ENCODE measurements at regions not wholly inside any gene's neighbourhood (a gene's known extent, or its start where the extent isn't known, plus 50 kb on each side); places are given as distances from the start of the nearest gene placed in this dataset.

DNA sequence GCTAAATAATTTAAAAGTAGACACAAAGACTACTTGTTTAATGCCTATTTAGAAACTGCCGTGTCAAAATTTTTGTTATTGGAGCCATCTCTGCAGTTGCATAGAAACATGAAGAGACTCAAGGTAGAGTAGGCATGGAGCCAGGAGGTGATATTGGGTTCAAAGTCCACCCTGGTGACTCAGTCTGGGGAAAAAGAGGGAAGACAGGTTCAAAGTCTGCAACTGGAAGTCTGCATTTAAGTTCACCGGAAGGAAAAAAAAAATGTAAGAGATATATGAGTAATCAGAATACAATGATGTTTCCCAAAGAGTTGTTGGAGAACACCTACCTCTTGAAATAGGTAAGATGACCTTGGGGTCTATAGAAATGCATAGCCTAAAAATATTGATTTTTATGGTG is 67.4 kb upstream of the QRFPR start:
- H3K27me3 ChIP-seq (ENCODE audit: control insufficient read depth, insufficient read depth, low read length) = no peaks in the 10 kb centered on the region
- H3K9ac ChIP-seq (ENCODE audit: insufficient read depth, low read length) = no peak overlapping the region
- DNase-seq (ENCODE audit: low read depth in 2 of 2) = no peak
- H3K36me3 ChIP-seq (ENCODE audit: control insufficient read depth, insufficient read depth, low read length) = no peaks in the 10 kb centered on the region
- TF ChIP-seq EZH2 (IDR thresholded peaks at IDR 0.05; ENCODE audit: low read length, missing control alignments) = no peak
- TF ChIP-seq, protein P1, sequence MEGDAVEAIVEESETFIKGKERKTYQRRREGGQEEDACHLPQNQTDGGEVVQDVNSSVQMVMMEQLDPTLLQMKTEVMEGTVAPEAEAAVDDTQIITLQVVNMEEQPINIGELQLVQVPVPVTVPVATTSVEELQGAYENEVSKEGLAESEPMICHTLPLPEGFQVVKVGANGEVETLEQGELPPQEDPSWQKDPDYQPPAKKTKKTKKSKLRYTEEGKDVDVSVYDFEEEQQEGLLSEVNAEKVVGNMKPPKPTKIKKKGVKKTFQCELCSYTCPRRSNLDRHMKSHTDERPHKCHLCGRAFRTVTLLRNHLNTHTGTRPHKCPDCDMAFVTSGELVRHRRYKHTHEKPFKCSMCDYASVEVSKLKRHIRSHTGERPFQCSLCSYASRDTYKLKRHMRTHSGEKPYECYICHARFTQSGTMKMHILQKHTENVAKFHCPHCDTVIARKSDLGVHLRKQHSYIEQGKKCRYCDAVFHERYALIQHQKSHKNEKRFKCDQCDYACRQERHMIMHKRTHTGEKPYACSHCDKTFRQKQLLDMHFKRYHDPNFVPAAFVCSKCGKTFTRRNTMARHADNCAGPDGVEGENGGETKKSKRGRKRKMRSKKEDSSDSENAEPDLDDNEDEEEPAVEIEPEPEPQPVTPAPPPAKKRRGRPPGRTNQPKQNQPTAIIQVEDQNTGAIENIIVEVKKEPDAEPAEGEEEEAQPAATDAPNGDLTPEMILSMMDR (conservative IDR thresholded peaks at IDR 0.05 in 1 of 2, IDR thresholded peaks at IDR 0.05 in 1 of 2; ENCODE audit: low read depth in 1 of 2, low read length in 2 of 2) = no peak
- H4K20me1 ChIP-seq (ENCODE audit: control insufficient read depth, extremely low read depth, insufficient read depth, low read length) = no peaks in the 10 kb centered on the region
- no peaks in the 10 kb centered on the region for H3K79me2 ChIP-seq (ENCODE audit: control insufficient read depth, insufficient read depth, low read length)
- no peak overlapping the region for H3K4me3 ChIP-seq (replicated peaks in 1 of 4; ENCODE audit: control extremely low read depth in 1 of 4, insufficient read depth in 1 of 4, low read depth in 3 of 4, low read length in 4 of 4)
- no peaks in the 10 kb centered on the region for H3K9me3 ChIP-seq (ENCODE audit: control insufficient read depth, insufficient read depth, low read depth, low read length)
- no peak overlapping the region for H3K27ac ChIP-seq (ENCODE audit: insufficient read depth, low read length)
- no peak overlapping the region for H3K4me2 ChIP-seq (ENCODE audit: extremely low read depth, insufficient read depth, low read length)
- no peak overlapping the region for H2AFZ ChIP-seq (ENCODE audit: low read length)
- H3K4me1 ChIP-seq (ENCODE audit: control insufficient read depth, extremely low read depth, insufficient read depth, low read length) = no peaks in the 10 kb centered on the region

DNA sequence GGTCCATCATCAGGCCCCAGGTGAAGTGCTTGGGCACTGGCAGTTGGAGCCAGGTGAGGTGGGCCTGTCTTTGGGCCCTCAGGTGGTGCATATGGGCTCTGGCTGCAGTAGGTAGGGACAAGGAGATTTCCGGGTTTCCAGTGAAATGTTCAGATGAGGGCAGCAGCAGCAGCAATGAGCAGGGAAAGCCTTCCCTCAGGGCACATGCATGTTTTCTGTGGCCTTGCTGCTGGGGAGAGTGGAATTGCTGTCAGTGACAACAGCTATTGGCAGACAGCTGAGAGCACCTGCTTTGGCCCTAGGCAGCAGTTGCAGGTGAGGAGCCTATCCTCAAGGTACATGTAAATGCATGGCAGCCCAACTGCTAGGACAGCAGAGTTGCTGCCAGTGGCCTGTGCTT is 58.9 kb upstream of the QRFPR start:
- Histone ChIP-seq H3K4me2 (ENCODE audit: extremely low read depth, insufficient read depth, low read length) (no peak overlapping the region), H3K27me3 (ENCODE audit: control insufficient read depth, insufficient read depth, low read length) (no peaks in the 10 kb centered on the region), H3K79me2 (ENCODE audit: control insufficient read depth, insufficient read depth, low read length) (no peaks in the 10 kb centered on the region), H3K4me1 (ENCODE audit: control insufficient read depth, extremely low read depth, insufficient read depth, low read length) (no peaks in the 10 kb centered on the region), H3K36me3 (ENCODE audit: control insufficient read depth, insufficient read depth, low read length) (no peaks in the 10 kb centered on the region), H3K9me3 (ENCODE audit: control insufficient read depth, insufficient read depth, low read depth, low read length) (no peaks in the 10 kb centered on the region), H4K20me1 (ENCODE audit: control insufficient read depth, extremely low read depth, insufficient read depth, low read length) (no peaks in the 10 kb centered on the region), H2AFZ (ENCODE audit: low read length) (no peak overlapping the region), H3K27ac (ENCODE audit: insufficient read depth, low read length) (no peak overlapping the region), H3K9ac (ENCODE audit: insufficient read depth, low read length) (no peak overlapping the region), H3K4me3 (replicated peaks in 1 of 4; ENCODE audit: control extremely low read depth in 1 of 4, insufficient read depth in 1 of 4, low read depth in 3 of 4, low read length in 4 of 4) (no peak overlapping the region)
- TF ChIP-seq EZH2 (IDR thresholded peaks at IDR 0.05; ENCODE audit: low read length, missing control alignments) = no peak
- TF ChIP-seq, protein P1 (conservative IDR thresholded peaks at IDR 0.05 in 1 of 2, IDR thresholded peaks at IDR 0.05 in 1 of 2; ENCODE audit: low read depth in 1 of 2, low read length in 2 of 2) = no peak
- DNase-seq (ENCODE audit: low read depth in 2 of 2) = no peak
